IPS DF 4.7 (cell line): ENCODE measurements at regions not wholly inside any gene's neighbourhood (a gene's known extent, or its start where the extent isn't known, plus 50 kb on each side); places are given as distances from the start of the nearest gene placed in this dataset.
"Not testable (repeated sequence)": the region's sequence is repeated elsewhere in the genome, so short reads cannot be mapped to it uniquely, and the experiment has no call there.

ENCODE experiments used
- DNase-seq: peaks from one replicate; pipeline ENCODE4 v3.0.0-alpha.2; 2013; ENCODE audit warnings: low spot score; ENCODE audit errors: extremely low read depth

DNA sequence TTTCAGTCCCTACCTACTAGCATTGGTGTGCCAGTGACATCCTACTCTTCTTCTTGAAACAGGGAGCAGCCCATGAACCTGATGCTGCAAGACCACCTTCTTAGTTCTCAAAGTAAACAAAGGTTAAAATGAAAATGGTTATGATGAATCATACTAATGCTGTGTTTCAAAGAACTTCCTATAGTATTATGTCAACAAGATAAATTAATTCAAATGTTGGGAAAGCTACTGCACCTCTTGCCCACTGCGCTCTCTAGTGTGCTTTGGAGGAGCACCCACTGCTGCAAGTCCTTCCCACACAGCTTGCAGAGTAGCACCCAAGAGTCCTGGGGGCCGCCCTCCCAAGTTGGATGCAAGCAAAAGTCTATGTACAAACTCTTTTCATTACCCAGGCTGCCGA is 81.1 kb downstream of the CD200R1L start:
- DNase-seq: no peak

GRCh38 chr3:112763258-112763657 is 83.4 kb downstream of the CD200R1L start:
- DNase-seq: no peak

DNA sequence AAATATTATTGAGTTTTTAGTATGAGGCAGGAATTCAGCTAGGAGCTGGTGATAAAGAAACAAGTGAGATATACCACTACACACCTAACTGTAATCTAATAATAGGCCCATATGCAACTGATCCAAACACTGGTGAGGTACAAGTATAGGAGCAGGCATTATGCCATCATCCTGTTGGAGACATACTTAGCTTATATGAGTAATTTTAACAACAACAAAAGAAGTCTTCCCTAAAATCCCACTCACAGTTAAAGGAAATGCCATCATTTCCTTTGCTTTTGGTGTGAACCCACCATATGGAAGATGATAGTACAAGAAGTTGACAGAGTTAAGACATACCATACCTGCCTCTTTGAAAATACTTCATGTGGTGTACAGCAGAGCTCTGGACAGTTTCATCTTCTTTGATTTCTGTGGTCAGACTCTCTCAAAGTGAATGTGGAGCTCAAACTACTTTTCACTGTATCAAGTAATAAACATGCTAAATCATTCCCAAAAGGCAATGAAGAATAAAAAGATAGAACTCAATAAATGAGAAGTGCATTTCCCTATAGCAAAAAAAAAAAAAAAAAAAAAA is 85.5 kb downstream of the CD200R1L start:
- DNase-seq: no peak

- no peak for DNase-seq
These were observed 87.0 kb downstream of the CD200R1L start for GRCh38 chr3:112759681-112760080.

DNA sequence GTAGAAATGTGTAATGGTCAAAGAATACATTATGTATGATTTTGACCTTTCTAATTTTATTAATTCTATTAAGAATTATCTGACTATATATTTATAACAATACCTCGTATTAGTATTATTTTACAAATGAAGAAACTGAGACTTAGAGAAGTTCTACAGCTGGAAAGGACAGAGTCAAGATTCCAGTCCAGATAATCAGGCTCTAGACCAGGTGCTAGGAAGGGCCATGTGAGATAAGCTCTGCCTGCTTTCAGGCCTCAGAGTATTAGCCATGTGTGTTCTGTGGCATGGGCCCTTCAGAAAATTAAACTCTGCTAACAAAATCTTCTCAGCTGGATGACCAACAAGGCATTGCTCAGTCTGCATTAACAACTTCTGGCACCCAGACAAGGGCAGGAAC is 87.5 kb downstream of the CD200R1L start:
- DNase-seq: no peak

DNA sequence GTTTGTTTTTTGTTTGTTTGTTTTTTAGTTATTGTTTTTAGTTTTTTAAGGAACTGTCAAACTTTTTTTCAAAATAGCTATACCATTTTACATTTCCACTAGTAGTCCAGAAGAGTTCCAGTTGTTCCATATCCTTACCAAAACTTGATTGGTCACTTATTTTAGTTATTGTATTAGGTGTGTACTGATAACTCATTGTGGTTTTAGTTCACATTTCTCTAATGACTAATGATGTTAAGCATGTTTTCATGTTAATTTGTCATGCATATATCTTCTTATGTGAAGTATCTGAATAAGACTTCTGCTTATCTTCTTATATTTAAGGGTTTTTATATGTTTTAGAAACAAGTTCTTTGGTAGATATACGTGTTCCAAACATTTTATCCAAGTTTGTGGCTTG is 89.5 kb downstream of the CD200R1L start:
- no peak for DNase-seq

GRCh38 chr3:112755845-112756613 is 90.6 kb downstream of the CD200R1L start:
- DNase-seq: no peak

DNA sequence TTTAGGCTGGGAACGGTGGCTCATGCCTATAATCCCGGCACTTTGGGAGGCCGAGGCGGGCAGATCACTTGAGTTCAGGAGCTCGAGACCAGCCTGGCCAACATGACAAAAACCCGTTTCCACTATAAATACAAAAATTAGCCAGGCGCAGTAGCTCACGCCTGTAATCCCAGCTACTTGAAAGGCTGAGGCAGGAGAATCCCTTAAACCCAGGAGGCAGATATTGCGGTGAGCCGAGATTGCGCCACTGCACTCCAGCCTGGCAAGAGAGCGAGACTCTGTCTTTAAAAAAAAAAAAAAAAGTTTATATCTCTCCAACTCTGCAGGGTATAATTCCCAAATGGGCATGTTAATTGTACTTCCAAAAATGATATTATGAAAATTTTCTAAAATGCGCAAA is 91.6 kb downstream of the CD200R1L start:
- not testable (repeated sequence) for DNase-seq

GRCh38 chr3:112751564-112752512 is 94.8 kb downstream of the CD200R1L start:
- DNase-seq: no peak

DNA sequence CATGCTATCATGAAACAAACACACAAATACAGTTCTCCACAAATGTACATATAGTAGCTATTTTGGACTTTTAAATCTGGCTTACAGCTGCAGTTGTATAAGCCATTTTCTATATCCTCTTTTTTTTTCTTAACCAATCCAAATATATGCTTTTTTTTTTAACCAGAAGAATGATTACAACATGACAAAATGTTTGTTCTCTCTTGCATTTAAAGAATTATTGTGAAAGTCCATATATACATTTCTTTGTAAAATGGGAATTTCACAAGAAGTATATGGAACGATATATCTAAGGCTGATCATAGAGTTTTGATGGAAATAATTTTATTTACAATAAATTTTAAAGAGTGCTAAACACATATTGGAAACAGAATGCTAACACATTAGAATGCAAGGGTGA is 95.6 kb downstream of the CD200R1L start:
- no peak for DNase-seq

DNA sequence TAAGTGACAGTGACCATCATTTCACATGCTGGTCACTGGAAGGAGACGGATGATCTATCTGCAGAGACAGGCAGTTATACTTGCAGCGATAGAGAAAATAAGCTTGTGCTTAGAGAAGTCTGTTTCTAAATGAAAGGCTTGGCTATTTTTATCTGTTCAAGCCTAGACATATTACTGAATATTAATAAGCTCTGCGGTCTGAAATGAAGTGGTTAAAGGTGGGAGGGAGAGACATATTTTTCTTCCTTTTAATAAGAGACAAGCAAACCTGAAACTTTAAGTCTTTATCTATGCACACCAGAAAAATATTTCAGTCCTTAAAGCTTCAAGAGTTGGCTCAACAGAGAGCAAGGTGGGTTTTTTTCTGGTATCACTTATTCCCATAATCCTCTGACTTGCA is 99.0 kb downstream of the CD200R1L start:
- DNase-seq: no peak

DNA sequence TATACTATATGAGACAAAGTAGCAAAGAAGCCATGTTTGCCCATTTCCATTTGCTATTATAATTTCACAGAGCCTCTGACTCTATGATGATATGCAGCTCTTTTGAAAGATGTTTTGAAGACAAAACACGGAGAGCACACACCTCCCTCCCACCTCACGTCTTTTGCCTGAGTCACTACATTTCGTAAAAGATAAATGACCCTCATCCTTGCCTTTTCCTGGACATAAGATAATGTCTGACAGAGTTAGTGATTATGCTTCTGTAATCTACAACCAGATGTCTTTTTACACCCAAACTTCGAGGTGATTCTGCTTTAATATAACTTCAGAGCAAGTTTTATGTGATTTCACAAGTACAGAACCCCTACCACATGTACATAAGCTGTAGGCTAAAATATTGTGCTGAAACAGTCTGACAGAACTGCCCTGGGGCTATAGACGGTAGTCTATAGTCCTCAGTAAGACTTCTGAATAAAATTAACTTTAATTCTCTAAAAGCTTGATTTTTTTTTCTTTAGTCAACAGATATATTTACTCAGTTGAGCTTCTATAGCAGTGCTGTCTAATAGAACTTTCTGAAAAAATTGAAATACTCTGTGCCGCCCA is 99.9 kb downstream of the CD200R1L start:
- DNase-seq: no peak

GRCh38 chr3:112745567-112746248 is 101.0 kb downstream of the CD200R1L start:
- no peak for DNase-seq

GRCh38 chr3:112744825-112745566 is 101.7 kb downstream of the CD200R1L start:
- DNase-seq: no peak

DNA sequence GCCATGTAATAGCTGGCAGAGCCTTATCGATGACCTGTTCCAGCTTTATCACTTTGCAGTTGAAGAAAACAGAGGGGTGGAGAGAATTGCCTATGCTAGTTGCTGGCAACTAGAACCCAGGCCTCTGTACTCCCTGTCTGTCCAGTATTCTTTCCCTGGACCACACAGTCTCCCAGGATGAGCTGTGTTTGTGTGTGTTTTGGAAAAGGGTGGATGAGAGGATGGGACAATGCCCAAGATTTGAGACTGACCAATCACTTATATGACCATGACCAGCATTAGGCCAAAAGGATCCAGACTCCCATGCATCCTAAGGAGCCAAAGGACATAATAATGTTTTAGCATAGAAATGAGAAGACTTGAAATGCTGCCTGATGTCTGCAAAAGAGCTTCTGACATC is 102.6 kb downstream of the CD200R1L start:
- no peak for DNase-seq

DNA sequence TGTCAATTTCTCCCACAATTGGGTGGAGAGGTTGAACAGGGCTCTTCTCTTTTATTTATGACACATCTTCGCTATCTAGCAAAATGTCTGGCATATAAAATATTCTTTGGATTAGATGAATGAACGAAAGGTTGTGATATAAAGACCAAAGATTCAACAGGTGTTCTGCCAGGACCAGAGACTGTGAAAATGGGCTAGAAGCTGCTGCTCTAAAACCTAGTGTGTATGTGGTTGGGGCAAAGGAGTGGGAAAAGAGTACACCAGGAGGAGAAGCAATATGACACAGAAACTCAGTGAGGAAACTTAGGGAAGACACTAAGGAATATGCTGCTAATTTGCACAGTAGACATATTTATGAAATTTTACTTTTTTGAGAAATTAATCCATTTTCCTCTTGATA is 102.0 kb upstream of the CCDC80 start:
- no peak for DNase-seq

DNA sequence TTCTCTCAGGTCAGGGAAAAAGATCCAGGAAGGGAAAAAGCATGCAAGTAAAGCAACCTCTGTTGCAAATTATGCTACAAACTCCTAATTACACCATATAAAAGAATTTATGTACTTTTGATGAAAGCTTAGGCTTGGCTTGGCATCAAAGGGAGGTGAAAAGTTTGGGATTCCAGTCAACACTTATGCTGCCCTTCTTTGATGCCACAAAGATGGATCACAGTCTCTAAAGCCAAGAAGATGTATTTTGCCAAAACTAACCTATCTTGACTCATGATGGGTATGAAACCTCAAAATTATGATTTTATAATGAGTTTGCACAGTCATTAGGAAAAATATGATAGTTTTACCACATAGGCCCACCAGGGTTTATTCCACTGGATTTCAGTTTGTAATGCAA is 101.0 kb upstream of the CCDC80 start:
- no peak for DNase-seq

DNA sequence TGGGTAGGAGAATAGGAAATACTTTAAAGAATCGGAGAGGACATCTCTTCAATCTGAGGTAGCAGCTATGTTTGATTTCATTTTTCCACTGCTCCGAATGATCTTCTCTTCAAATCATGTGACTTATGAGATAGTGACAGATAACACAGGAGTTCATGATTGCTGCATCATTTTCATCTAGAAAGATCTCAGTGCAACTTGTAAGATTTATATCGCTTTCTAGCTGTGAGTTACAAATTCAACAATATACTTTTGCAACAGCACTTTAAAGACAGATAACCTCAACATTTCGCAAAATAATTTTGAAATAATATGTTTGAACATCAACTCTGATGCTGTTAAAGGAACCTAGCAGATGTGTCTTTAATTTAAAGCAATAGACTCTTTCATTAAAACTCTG is 99.9 kb upstream of the CCDC80 start:
- DNase-seq: no peak

- no peak for DNase-seq
These were observed 98.5 kb upstream of the CCDC80 start for GRCh38 chr3:112739252-112739965.

- no peak for DNase-seq
These were observed 97.4 kb upstream of the CCDC80 start for GRCh38 chr3:112738366-112738765.
